AG08395 (cell line): ENCODE measurements at regions not wholly inside any gene's neighbourhood (a gene's known extent, or its start where the extent isn't known, plus 50 kb on each side); places are given as distances from the start of the nearest gene placed in this dataset.

Experiments used
- DNase-seq: peaks from one replicate; pipeline ENCODE4 v3.0.0; 2012; ENCODE audit warnings: mixed read lengths, low spot score

DNA sequence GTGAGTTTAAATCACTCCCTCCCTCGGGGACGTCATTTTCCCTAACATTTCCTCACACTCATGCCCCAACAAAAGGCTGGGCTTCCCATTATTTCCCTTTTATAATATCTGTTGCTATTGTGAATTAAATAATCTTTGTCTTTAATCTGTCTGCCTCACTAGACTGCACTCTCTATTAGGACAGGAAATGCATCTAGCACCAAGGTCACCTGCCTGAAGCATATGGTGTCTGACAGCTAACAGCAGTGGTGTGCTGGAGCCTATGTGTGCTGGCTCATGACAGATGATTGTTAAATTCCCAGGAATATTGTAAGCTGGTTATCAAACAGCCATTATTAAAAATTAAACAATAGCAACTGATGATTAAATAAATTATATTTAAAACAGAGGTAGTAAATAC lies 237.0 kb upstream of the CEP162 start:
- DNase-seq, result no peak

DNA sequence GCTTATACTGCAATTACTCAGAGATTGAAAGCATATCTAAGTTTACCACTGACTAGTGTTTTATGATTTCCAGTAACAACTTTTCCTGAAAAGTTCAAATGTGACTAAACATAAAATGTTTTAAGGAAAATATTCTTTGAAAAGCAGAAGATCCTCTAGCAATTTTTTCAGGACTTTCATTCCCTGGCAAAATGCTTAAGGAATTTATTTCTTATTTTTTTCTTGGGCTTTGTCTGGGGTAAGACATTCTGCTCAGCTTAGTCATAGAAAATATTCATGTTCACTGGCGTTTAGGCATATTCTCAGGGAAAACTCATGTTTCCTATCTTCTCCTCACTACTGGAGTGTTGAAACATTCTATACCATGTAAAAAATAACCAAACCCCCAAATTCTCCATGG lies 235.3 kb upstream of the CEP162 start:
- peak; percentile 70 for DNase-seq

GRCh38 chr6:84461461-84461860 lies 234.0 kb upstream of the CEP162 start:
- DNase-seq, result no peak

- DNase-seq, result no peak
These were observed 233.0 kb upstream of the CEP162 start for GRCh38 chr6:84460491-84460890.

GRCh38 chr6:84459401-84459800 lies 232.0 kb upstream of the CEP162 start:
- DNase-seq, result no peak

- DNase-seq, result no peak
These were observed 230.8 kb upstream of the CEP162 start for GRCh38 chr6:84458271-84458670.

GRCh38 chr6:84457276-84457675 lies 229.8 kb upstream of the CEP162 start:
- DNase-seq, result no peak

GRCh38 chr6:84456803-84457202 lies 229.4 kb upstream of the CEP162 start:
- no peak for DNase-seq

- DNase-seq, result no peak
These were observed 228.1 kb upstream of the CEP162 start for GRCh38 chr6:84455511-84456029.

DNA sequence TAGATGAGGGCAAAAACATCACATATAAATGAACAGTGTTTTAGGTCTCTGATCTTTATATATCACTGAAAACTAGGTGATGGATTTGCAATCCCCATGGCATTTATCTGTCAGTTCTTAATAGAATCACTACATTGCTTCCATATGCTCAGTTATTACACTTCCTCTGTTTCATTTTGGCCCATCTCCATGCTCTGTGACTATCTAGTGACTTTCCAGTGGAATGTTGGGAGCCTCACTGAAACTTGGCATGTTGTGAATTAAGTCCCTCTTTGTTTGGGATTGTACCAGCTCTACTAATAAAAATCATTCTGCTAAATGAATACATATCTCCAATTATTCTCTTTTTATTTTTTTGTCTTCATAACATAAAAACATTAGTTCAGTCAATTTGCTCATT lies 226.1 kb upstream of the CEP162 start:
- peak; percentile 35 for DNase-seq

- no peak for DNase-seq
These were observed 222.6 kb upstream of the CEP162 start for GRCh38 chr6:84450018-84450417.

DNA sequence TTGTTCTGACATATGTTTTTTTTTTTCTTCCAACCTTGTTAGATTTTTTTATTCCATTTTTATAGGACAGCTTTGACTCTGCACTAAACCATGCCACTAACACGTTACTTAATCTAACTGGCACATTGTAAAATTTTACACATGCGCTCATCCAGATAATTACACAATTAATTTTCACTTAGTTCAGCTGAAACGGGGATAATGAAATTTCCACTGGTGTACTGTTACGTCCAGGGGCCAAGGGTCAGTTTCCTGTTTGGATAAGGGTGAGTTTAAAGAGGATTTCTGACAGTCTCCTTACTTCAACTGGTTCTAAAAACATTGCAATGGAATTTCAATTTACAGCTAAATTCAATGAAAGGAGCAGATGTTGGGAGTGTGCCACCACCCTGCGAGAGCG lies 221.8 kb upstream of the CEP162 start:
- no peak for DNase-seq

- DNase-seq, result no peak
These were observed 220.9 kb upstream of the CEP162 start for GRCh38 chr6:84448331-84448730.

- DNase-seq, result no peak
These were observed 220.2 kb upstream of the CEP162 start for GRCh38 chr6:84447651-84448050.

DNA sequence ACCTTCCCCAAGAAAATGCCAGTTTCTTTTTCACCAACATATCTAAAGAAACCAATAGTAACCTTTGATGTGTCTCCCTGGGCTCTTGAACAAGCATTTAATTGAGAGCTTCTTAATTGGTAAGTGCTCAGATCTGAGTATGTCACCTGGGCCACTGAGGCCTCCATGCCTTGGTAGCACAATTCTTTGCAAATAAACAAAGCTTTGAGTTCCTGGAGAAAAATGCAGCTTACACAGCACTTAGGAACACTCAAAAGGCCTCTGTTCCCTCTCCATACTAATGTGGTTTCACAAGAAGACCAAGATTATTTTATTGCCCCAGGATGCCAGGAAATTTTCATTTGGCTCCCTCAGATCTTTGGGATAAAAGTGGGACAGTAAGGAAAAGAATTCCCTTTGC lies 217.6 kb upstream of the CEP162 start:
- no peak for DNase-seq

- DNase-seq, result no peak
These were observed 214.8 kb upstream of the CEP162 start for GRCh38 chr6:84442208-84442607.

DNA sequence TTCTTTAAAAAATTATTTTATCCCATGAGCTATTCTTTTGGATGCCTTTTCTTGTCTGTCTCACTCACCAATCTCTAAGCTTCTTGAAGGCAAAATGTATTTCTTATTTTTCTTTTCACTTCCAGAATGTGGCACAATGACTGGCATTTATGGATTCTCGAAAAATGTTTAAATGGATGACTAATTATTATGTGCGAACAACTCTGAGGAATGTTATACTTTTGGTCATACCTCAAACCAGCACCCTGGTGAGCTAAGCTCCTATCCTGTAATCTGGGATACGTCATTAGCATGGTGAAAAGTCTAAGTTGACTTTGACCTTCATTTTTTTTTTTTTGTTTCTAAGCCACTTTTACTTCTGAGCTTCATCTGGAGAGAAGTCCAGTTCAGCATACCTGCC lies 214.0 kb upstream of the CEP162 start:
- no peak for DNase-seq

GRCh38 chr6:84434550-84434949 lies 207.1 kb upstream of the CEP162 start:
- no peak for DNase-seq

DNA sequence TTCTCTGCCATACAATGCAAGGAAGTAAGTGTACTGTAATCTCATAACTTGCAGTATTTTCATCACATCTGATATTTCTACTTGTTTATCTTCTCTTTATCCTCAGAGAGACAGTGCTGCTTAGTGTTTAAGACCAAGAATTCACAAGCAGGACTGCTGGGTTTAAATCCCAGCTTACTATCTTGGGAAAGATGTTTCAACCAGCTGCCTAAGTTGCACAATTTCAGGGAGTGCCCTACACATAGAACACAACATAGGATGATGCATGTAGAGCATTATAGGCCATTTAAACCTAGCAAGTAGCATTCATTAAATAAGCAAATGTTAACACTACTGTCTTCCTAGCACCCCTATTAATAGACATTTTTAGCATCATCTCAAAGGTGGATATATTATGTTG lies 205.2 kb upstream of the CEP162 start:
- DNase-seq, result no peak

DNA sequence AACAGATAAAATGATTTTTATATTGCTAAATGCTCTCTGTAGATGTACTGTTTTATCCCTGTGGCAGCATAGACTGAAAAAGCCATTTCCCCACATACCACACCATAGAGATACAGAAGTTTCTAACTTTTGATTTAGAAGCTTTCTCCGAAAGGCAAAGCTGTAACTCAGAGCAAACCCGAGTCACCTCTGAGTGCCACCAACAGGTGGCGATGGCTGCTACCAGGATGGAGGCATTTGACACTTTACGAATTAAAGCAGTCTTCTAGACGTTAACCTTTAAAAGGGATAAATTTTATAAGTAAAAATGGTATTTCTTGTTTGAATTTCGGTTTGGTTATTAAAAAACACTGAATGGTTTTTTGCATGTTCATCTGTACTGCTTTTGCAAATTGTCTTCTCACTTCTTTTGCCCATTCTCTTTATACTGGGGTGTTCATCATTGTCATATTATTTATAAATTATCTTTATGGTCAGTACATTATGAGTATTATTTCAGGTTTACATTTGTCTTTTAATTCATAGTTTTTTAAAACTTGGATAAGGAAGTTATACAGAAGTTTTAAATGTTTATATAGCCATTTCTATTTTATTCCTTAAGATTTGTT lies 201.0 kb upstream of the CEP162 start:
- DNase-seq, result peak; percentile 60

DNA sequence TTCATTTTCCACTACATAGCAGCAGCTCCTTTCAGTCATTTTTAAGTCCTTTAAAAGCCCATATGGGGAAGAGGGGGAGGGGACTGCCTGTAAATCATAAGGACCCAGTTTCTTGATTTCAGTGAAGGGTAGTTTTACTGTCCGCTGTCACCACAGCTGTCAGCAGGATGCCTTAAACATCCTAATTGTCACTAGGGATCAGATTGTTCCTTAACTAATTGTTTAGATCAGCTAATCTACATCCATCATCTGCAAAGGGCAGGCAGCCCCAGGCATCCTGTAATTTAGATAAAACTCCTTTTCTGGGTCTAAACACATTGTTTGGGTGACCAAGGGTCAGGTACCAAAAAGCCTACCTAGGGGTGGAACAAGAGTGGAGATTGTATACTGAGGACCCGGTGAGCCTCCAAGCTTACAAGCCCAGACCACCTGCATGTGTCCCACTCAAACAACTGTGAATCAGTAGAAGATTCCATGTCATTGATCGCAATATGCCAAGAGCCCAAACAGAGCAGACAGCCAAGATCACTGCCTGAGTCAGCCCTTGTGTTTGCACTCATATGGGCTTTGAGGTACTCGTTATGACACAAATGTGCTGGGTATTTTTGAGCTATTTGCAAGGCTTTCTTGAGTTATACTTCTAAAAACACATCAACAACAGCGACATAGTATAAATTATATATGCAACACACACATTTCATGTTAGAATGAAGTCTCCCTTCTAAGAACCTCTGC lies 198.7 kb upstream of the CEP162 start:
- DNase-seq, result no peak

DNA sequence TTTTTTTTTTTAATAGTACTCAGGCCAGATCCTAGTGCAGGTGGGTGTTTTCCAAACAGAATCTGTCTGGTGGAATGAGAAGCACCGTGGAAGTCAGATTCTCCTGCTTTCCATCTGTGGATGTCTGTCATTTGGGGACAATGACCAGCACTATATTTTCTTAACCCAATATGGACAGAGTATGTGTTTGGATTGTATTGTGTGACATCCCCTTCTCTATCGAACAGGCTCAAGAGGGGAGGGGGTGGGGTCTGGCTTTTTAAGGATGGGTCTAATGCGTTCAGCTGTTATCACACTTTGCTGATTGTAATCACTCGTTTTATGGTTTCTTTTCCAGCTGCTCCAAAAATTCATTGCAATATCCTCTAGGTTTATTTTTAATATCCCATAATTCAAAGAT lies 197.5 kb upstream of the CEP162 start:
- DNase-seq, result no peak

GRCh38 chr6:84422380-84422968 lies 195.0 kb upstream of the CEP162 start:
- no peak for DNase-seq
